ENCODE measurements at regions not wholly inside any gene's neighbourhood (a gene's known extent, or its start where the extent isn't known, plus 50 kb on each side); places are given as distances from the start of the nearest gene placed in this dataset.

DNA sequence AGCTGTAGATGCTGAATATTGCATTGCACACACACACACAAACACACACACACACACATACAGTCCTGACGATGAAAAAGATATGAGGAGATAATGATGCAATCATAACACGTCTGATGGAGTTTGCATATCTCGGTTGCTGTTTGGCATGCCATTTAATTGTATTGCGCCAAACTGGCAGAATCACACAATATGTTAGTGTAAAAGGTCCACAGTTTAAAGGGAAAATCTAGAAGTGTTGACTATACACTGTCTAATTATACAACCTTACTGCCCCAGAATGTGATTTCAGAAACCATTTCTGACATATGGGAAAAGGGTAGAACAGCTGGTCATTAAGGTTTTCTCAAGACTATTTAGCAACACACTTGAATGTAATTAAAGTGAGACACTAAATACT lies 123.7 kb upstream of the PROX1 start:
- TF ChIP-seq, protein P1, sequence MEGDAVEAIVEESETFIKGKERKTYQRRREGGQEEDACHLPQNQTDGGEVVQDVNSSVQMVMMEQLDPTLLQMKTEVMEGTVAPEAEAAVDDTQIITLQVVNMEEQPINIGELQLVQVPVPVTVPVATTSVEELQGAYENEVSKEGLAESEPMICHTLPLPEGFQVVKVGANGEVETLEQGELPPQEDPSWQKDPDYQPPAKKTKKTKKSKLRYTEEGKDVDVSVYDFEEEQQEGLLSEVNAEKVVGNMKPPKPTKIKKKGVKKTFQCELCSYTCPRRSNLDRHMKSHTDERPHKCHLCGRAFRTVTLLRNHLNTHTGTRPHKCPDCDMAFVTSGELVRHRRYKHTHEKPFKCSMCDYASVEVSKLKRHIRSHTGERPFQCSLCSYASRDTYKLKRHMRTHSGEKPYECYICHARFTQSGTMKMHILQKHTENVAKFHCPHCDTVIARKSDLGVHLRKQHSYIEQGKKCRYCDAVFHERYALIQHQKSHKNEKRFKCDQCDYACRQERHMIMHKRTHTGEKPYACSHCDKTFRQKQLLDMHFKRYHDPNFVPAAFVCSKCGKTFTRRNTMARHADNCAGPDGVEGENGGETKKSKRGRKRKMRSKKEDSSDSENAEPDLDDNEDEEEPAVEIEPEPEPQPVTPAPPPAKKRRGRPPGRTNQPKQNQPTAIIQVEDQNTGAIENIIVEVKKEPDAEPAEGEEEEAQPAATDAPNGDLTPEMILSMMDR (IDR thresholded peaks at IDR 0.05; ENCODE audit: low read depth, low read length, poor library complexity, severe bottlenecking): no peak
- TF ChIP-seq EZH2phosphoT487 (IDR thresholded peaks at IDR 0.05; ENCODE audit: borderline replicate concordance, low read length): no peak
